ENCODE measurements at regions not wholly inside any gene's neighbourhood (a gene's known extent, or its start where the extent isn't known, plus 50 kb on each side); places are given as distances from the start of the nearest gene placed in this dataset.

GRCh38 chr16:49089039-49089438 is 192.6 kb downstream of the CBLN1 start:
- in situ Hi-C loops (cut with HindIII; ENCODE audit: low pct_unique_long_range_greater_than_20kb, low sequenced_read_pairs) = no loop called here
- DNase-seq (ENCODE audit: low read depth in 1 of 2, low spot score in 1 of 2) = no peak
- TF ChIP-seq JUND (IDR thresholded peaks at IDR 0.05; ENCODE audit: low read depth) = no peak

DNA sequence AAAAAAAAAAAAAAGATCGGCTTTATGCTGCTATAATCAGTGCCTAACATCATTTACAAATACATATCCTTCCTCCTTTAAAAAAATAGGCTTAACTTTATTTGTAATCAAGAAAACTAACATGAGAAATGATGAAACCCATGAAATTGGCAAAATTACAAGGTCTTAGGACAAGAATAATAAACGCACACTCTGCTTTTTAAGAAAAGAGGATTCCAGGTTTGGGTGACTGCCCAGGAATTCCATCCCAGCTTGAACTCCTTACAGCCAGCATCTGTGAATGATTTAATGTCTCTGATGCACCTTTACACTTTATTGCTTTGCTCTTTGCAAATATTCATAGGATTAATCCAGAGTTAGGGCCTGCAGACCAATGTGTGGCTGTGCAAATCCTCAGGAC is 196.0 kb downstream of the CBLN1 start:
- TF ChIP-seq JUND (IDR thresholded peaks at IDR 0.05; ENCODE audit: low read depth) = no peak
- DNase-seq (ENCODE audit: low read depth in 1 of 2, low spot score in 1 of 2) = no peak
- in situ Hi-C loops (cut with HindIII; ENCODE audit: low pct_unique_long_range_greater_than_20kb, low sequenced_read_pairs) = no loop called here

DNA sequence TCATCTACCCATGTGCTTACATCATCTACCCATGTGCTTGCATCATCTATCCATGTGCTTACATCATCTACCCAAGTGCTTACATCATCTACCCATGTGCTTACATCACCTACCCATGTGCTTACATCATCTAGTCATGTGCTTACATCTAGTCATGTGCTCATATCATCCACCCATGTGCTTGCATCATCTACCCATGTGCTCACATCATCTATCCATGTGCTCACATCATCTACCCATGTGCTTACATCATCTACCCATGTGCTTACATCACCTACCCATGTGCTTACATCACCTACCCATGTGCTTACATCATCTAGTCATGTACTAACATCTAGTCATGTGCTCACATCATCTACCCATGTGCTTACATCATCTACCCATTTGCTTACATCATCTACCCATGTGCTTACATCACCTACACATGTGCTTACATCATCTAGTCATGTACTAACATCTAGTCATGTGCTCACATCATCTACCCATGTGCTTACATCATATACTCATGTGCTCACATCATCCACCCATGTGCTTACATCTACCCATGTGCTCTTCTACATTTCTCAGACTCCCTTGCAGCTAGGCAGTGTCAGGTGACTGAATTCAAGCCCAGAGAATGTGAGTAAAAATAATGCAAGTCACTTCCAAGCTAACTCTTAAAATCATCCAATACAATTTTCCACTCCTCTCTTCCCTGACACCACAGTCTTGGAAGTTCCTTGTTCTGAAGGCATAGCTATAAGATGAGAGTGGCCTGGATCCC is 196.8 kb downstream of the CBLN1 start:
- TF ChIP-seq JUND (IDR thresholded peaks at IDR 0.05; ENCODE audit: low read depth) = no peak
- in situ Hi-C loops (cut with HindIII; ENCODE audit: low pct_unique_long_range_greater_than_20kb, low sequenced_read_pairs) = no loop called here
- DNase-seq (ENCODE audit: low read depth in 1 of 2, low spot score in 1 of 2) = no peak

DNA sequence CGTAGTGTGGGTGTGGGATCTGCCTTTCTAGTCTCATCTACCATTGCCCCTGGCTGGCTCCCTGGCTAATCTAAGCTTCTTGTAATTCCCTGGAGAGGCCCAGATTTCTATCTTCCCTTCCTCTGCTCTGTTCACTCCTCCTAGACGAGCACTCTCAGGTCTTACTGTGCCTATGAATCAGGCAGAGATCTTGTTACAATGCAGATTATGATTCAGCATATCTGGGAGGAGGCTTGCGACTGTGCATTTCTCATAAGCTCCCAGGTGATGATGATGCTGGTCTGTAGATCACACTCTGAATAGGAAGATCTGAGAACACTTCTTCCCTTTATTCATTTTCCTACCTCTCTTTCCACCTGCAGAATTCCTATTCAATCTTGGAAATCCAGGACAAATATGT is 200.1 kb downstream of the CBLN1 start:
- DNase-seq (ENCODE audit: low read depth in 1 of 2, low spot score in 1 of 2) = no peak
- TF ChIP-seq JUND (IDR thresholded peaks at IDR 0.05; ENCODE audit: low read depth) = no peak
- in situ Hi-C loops (cut with HindIII; ENCODE audit: low pct_unique_long_range_greater_than_20kb, low sequenced_read_pairs) = no loop called here

- no peak for DNase-seq (ENCODE audit: low read depth in 1 of 2, low spot score in 1 of 2)
- no peak for TF ChIP-seq JUND (IDR thresholded peaks at IDR 0.05; ENCODE audit: low read depth)
- in situ Hi-C loops (cut with HindIII; ENCODE audit: low pct_unique_long_range_greater_than_20kb, low sequenced_read_pairs) = no loop called here
Measured at GRCh38 chr16:49081086-49081485, 200.6 kb downstream of the CBLN1 start.

- DNase-seq (ENCODE audit: low read depth in 1 of 2, low spot score in 1 of 2) = no peak
- TF ChIP-seq JUND (IDR thresholded peaks at IDR 0.05; ENCODE audit: low read depth) = no peak
- in situ Hi-C loops (cut with HindIII; ENCODE audit: low pct_unique_long_range_greater_than_20kb, low sequenced_read_pairs) = no loop called here
Measured at GRCh38 chr16:49078571-49078970, 203.1 kb downstream of the CBLN1 start.

GRCh38 chr16:49078104-49078503 is 203.5 kb downstream of the CBLN1 start:
- TF ChIP-seq JUND (IDR thresholded peaks at IDR 0.05; ENCODE audit: low read depth) = no peak
- DNase-seq (ENCODE audit: low read depth in 1 of 2, low spot score in 1 of 2) = no peak
- in situ Hi-C loops (cut with HindIII; ENCODE audit: low pct_unique_long_range_greater_than_20kb, low sequenced_read_pairs) = no loop called here

- no peak for DNase-seq (ENCODE audit: low read depth in 1 of 2, low spot score in 1 of 2)
- no peak for TF ChIP-seq JUND (IDR thresholded peaks at IDR 0.05; ENCODE audit: low read depth)
Measured at GRCh38 chr16:49075709-49076108, 205.9 kb downstream of the CBLN1 start.

DNA sequence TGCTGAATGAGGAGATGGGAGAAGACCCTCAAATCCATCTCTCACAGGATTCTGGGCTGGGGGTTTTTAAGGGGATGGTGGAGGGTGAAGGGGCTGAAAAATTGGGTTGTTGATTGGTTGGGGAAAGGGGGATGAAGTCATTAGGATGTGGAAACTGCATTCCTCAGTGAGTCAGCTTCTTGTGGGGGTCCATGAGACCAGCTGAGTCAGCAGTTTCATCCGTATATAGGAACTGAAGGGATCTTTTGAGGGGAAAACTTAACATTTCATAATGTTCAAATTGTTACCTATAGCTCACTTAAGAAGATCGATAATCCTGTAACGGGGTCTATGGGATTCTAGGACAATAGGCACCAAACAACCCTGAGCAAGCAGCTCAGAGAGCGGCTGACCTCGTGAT is 213.4 kb downstream of the CBLN1 start:
- no peak for DNase-seq (ENCODE audit: low read depth in 1 of 2, low spot score in 1 of 2)
- in situ Hi-C loops (cut with HindIII; ENCODE audit: low pct_unique_long_range_greater_than_20kb, low sequenced_read_pairs) = no loop called here
- no peak for TF ChIP-seq JUND (IDR thresholded peaks at IDR 0.05; ENCODE audit: low read depth)

More at GRCh38 chr16:49075709-49076108, 205.9 kb downstream of the CBLN1 start:
- in situ Hi-C loops (cut with HindIII; ENCODE audit: low pct_unique_long_range_greater_than_20kb, low sequenced_read_pairs) = no loop called here

DNA sequence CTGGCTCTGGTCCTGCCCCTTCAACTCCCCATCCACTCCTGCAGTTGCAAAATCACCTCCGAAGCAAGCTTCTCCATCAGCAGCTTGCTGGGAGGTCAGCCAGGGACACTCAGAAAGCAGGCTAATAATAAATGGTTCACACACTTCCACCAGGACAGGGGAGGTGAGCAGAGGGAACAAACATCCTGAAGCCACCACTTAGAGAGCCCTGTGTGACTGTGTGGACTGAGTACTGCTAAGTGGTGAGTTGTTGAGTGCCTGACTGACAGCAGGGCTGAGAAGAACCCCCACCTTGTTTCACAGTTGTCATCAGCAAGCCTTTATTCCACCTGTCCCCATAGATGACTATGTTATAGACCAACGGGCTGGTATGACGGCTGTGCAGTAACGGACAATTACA is 213.9 kb downstream of the CBLN1 start:
- no peak for TF ChIP-seq JUND (IDR thresholded peaks at IDR 0.05; ENCODE audit: low read depth)
- DNase-seq (ENCODE audit: low read depth in 1 of 2, low spot score in 1 of 2) = no peak
- in situ Hi-C loops (cut with HindIII; ENCODE audit: low pct_unique_long_range_greater_than_20kb, low sequenced_read_pairs) = no loop called here

DNA sequence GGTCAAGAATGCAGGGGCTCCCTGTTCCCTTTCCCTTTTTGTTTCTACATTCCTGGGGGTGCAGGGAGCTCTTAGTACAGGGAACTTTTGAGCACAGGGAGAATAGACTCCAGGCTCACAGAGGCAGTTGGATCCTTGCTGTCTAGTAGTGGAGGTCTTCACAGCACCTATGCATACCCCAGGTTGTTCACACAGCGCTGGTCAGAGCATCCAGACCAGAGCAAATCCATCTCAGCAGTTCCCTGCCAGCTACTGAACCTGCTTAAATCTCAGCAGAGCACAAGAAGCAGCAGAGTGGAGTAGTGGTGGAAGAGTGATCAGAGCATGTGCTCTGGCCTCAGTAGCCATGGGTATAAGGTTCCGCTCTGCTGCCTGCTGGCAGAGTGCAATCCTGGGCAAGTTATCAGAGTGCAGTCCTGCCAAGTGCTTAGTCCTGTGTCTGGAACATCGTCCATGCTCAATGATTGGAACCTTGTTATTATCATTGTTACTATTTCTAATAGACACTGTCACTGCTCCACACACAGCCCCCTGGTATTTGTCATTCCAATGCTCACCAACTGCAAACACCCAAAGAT is 220.4 kb downstream of the CBLN1 start:
- no peak for TF ChIP-seq JUND (IDR thresholded peaks at IDR 0.05; ENCODE audit: low read depth)
- DNase-seq (ENCODE audit: low read depth in 1 of 2, low spot score in 1 of 2) = no peak
- in situ Hi-C loops (cut with HindIII; ENCODE audit: low pct_unique_long_range_greater_than_20kb, low sequenced_read_pairs) = no loop called here

- DNase-seq (ENCODE audit: low read depth in 1 of 2, low spot score in 1 of 2) = no peak
- TF ChIP-seq JUND (IDR thresholded peaks at IDR 0.05; ENCODE audit: low read depth) = no peak
- in situ Hi-C loops (cut with HindIII; ENCODE audit: low pct_unique_long_range_greater_than_20kb, low sequenced_read_pairs) = no loop called here
Measured at GRCh38 chr16:49060728-49061127, 220.9 kb downstream of the CBLN1 start.

- in situ Hi-C loops (cut with HindIII; ENCODE audit: low pct_unique_long_range_greater_than_20kb, low sequenced_read_pairs) = no loop called here
- no peak for TF ChIP-seq JUND (IDR thresholded peaks at IDR 0.05; ENCODE audit: low read depth)
- DNase-seq (ENCODE audit: low read depth in 1 of 2, low spot score in 1 of 2) = no peak
Measured at GRCh38 chr16:49058382-49058781, 223.3 kb downstream of the CBLN1 start.

DNA sequence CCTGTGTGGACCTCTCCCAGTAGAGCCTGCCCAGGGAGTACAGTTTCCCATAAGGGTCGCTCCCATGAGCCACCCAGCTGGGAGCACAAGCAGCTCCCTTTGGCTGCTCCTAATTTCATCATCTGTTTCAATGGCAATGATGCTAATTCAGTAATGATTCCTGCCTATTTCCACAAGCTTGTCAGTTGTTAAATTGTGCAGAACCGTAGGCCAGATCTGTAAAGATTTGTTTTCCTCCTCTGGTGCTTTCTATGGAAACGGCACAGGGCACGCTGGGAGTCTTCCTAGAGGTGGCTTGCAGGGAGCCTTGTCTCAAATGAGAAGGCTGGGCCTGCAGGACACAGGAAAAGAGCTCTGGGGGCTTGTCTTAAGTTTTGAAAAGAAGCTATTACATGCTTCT is 223.7 kb downstream of the CBLN1 start:
- no peak for TF ChIP-seq JUND (IDR thresholded peaks at IDR 0.05; ENCODE audit: low read depth)
- DNase-seq (ENCODE audit: low read depth in 1 of 2, low spot score in 1 of 2) = no peak
- in situ Hi-C loops (cut with HindIII; ENCODE audit: low pct_unique_long_range_greater_than_20kb, low sequenced_read_pairs) = no loop called here

Measured in T47D (cell line).